GM19035 (cell line): ENCODE measurements at regions not wholly inside any gene's neighbourhood (a gene's known extent, or its start where the extent isn't known, plus 50 kb on each side); places are given as distances from the start of the nearest gene placed in this dataset.
"Not testable (repeated sequence)": the region's sequence is repeated elsewhere in the genome, so short reads cannot be mapped to it uniquely, and the experiment has no call there.

Experiments
- ATAC-seq: cut with Tn5 transposase; IDR thresholded peaks from one replicate; pipeline ENCODE4 v1.9.1; 2021; ENCODE audit not compliant: unreplicated experiment

- no peak for ATAC-seq
Measured at GRCh38 chr2:138365581-138365980, 136.0 kb upstream of the SPOPL start.

GRCh38 chr2:138369856-138370255, 131.7 kb upstream of the SPOPL start:
- no peak for ATAC-seq

- ATAC-seq = no peak
Measured at GRCh38 chr2:138373993-138374408, 127.6 kb upstream of the SPOPL start.

- ATAC-seq = no peak
Measured at GRCh38 chr2:138381373-138381772, 120.2 kb upstream of the SPOPL start.

- no peak for ATAC-seq
Measured at GRCh38 chr2:138382672-138383071, 118.9 kb upstream of the SPOPL start.

GRCh38 chr2:138386191-138386590, 115.4 kb upstream of the SPOPL start:
- not testable (repeated sequence) for ATAC-seq

- no peak for ATAC-seq
Measured at GRCh38 chr2:138389063-138389462, 112.5 kb upstream of the SPOPL start.

- ATAC-seq = no peak
Measured at GRCh38 chr2:138390316-138390945, 111.1 kb upstream of the SPOPL start.

- ATAC-seq = no peak
Measured at GRCh38 chr2:138391946-138392345, 109.6 kb upstream of the SPOPL start.

GRCh38 chr2:138395565-138396306, 105.8 kb upstream of the SPOPL start:
- no peak for ATAC-seq

GRCh38 chr2:138396843-138397242, 104.7 kb upstream of the SPOPL start:
- ATAC-seq = no peak

- no peak for ATAC-seq
Measured at GRCh38 chr2:138403431-138403927, 98.1 kb upstream of the SPOPL start.

GRCh38 chr2:138414014-138414413, 87.6 kb upstream of the SPOPL start:
- no peak for ATAC-seq

GRCh38 chr2:138415985-138416384, 85.6 kb upstream of the SPOPL start:
- ATAC-seq = no peak

- no peak for ATAC-seq
Measured at GRCh38 chr2:138418453-138418852, 83.1 kb upstream of the SPOPL start.

GRCh38 chr2:138421315-138421970, 80.1 kb upstream of the SPOPL start:
- no peak for ATAC-seq

GRCh38 chr2:138421971-138422335, 79.6 kb upstream of the SPOPL start:
- no peak for ATAC-seq

- ATAC-seq = no peak
Measured at GRCh38 chr2:138423198-138423597, 78.4 kb upstream of the SPOPL start.

GRCh38 chr2:138423745-138424144, 77.8 kb upstream of the SPOPL start:
- ATAC-seq = no peak

- ATAC-seq = no peak
Measured at GRCh38 chr2:138424436-138425140, 77.0 kb upstream of the SPOPL start.

- not testable (repeated sequence) for ATAC-seq
Measured at GRCh38 chr2:138426116-138426515, 75.5 kb upstream of the SPOPL start.
